Esophagus muscularis mucosa (tissue), 4 donors: ENCODE measurements at regions not wholly inside any gene's neighbourhood (a gene's known extent, or its start where the extent isn't known, plus 50 kb on each side); places are given as distances from the start of the nearest gene placed in this dataset.

Source experiments
- EP300 ChIP-seq: sonication (generic); formaldehyde crosslinking; IDR thresholded peaks from one replicate; pipeline ENCODE4 v1.6.1; 2017; ENCODE audit warnings: antibody characterized with exemption
- POLR2A ChIP-seq: fragments of 450-650 bp; IDR thresholded peaks from one replicate; pipeline ENCODE4 v1.6.1; 2017; ENCODE audit warnings: antibody characterized with exemption, moderate library complexity, mild to moderate bottlenecking, low read depth
- POLR2AphosphoS5 ChIP-seq, 2 donors: sonication (generic); formaldehyde crosslinking; IDR thresholded peaks; one replicate each; pipeline ENCODE4 v1.6.1; 2017; ENCODE audit warnings: antibody characterized with exemption in 2 of 2
- TF ChIP-seq, protein P1 (sequence below), 3 experiments: fragments of 200-600 bp in 2 of 3; fragments of 450-650 bp in 1 of 3; sonication (generic) in 2 of 3; IDR thresholded peaks; one replicate each; pipeline ENCODE4 v1.5.1; 2017 to 2019; ENCODE audit warnings: antibody characterized with exemption in 3 of 3, mild to moderate bottlenecking in 2 of 3, moderate library complexity in 1 of 3

DNA sequence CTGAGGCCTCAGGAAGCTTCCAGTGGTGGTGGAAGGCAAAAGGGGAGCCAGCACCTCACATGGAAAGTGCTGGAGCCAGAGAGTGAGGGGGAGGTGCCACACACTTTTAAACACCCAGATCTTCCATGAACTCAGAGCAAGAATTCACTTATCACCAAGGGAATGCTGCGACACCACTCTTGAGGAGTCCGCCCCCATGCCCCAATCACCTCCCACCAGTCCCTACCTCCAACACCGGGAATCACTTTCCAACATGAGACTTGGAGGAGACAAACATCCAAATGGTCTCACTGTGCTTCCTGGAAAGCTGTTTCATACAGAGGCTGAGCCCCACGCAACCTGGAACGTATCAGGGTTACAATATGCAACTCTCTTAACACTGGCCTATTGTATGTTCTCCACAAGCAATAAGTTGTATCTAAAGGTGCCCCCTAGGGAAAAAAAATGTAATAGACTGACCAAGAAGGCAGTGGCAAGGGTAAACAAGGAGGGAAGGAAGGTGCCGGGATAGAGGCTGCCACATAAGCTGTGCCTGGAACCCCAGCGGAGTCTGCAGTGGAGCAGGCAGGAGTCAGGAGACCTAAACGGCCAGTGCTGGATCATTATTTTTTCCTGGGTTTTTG lies 106.7 kb upstream of the FOXF1 start:
- TF ChIP-seq POLR2A: no peak
- TF ChIP-seq, protein P1, sequence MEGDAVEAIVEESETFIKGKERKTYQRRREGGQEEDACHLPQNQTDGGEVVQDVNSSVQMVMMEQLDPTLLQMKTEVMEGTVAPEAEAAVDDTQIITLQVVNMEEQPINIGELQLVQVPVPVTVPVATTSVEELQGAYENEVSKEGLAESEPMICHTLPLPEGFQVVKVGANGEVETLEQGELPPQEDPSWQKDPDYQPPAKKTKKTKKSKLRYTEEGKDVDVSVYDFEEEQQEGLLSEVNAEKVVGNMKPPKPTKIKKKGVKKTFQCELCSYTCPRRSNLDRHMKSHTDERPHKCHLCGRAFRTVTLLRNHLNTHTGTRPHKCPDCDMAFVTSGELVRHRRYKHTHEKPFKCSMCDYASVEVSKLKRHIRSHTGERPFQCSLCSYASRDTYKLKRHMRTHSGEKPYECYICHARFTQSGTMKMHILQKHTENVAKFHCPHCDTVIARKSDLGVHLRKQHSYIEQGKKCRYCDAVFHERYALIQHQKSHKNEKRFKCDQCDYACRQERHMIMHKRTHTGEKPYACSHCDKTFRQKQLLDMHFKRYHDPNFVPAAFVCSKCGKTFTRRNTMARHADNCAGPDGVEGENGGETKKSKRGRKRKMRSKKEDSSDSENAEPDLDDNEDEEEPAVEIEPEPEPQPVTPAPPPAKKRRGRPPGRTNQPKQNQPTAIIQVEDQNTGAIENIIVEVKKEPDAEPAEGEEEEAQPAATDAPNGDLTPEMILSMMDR (IDR thresholded peaks at IDR 0.05): no peak
- TF ChIP-seq POLR2AphosphoS5 (IDR thresholded peaks at IDR 0.05): no peak
- no peak for TF ChIP-seq EP300
